ENCODE measurements at regions not wholly inside any gene's neighbourhood (a gene's known extent, or its start where the extent isn't known, plus 50 kb on each side); places are given as distances from the start of the nearest gene placed in this dataset.

- H3K27ac ChIP-seq (ENCODE audit: low read length), result no peak overlapping the region
- in situ Hi-C loops (cut with HindIII; ENCODE audit: low pct_unique_long_range_greater_than_20kb, low sequenced_read_pairs), result no loop called here
- intact Hi-C loops (cut with micrococcal nuclease; ENCODE audit: unreplicated experiment), result no loop called here
- no peaks in the 10 kb centered on the region for H3K9me3 ChIP-seq (ENCODE audit: control insufficient read depth, insufficient read depth, low read depth, low read length)
- POLR2A ChIA-PET, result no interaction called here
- CTCF ChIA-PET, result no interaction called here
- no peak for DNase-seq (ENCODE audit: low read depth, low spot score)
- H3K4me3 ChIP-seq (ENCODE audit: low read depth in 2 of 2, low read length in 2 of 2), result no peak overlapping the region
- no TSS peak for BruUV-seq (replicated peaks)
- no peak for TF ChIP-seq POLR2AphosphoS5 (IDR thresholded peaks at IDR 0.05; ENCODE audit: low read depth, low read length)
- TF ChIP-seq REST (IDR thresholded peaks at IDR 0.05; ENCODE audit: insufficient read depth in 1 of 2, low read depth in 2 of 2, low read length in 1 of 2), result no peak
- no peak for TF ChIP-seq SIN3A (IDR thresholded peaks at IDR 0.05; ENCODE audit: borderline replicate concordance, insufficient read depth, low read depth, low read length)
- TF ChIP-seq TCF7L2 (IDR thresholded peaks at IDR 0.05; ENCODE audit: low read depth, low read length), result no peak
- no peak for TF ChIP-seq CTCF (IDR thresholded peaks at IDR 0.05)
- ATAC-seq, result no peak
- H3K4me1 ChIP-seq (ENCODE audit: control insufficient read depth, insufficient read depth, low read length), result no peaks in the 10 kb centered on the region
- H3K27me3 ChIP-seq (ENCODE audit: control insufficient read depth, insufficient read depth, low read length), result no peaks in the 10 kb centered on the region
- no peaks in the 10 kb centered on the region for H3K36me3 ChIP-seq (ENCODE audit: control insufficient read depth, insufficient read depth, low read length)
Observed at GRCh38 chr20:63097336-63097831, 90.6 kb upstream of the BHLHE23 start.

- in situ Hi-C loops (cut with HindIII; ENCODE audit: low pct_unique_long_range_greater_than_20kb, low sequenced_read_pairs) (no loop called here), intact Hi-C loops (cut with micrococcal nuclease; ENCODE audit: unreplicated experiment) (no loop called here)
- no peaks in the 10 kb centered on the region for H3K4me1 ChIP-seq (ENCODE audit: control insufficient read depth, insufficient read depth, low read length)
- no peaks in the 10 kb centered on the region for H3K27me3 ChIP-seq (ENCODE audit: control insufficient read depth, insufficient read depth, low read length)
- H3K36me3 ChIP-seq (ENCODE audit: control insufficient read depth, insufficient read depth, low read length), result no peaks in the 10 kb centered on the region
- CTCF ChIA-PET, result no interaction called here
- H3K9me3 ChIP-seq (ENCODE audit: control insufficient read depth, insufficient read depth, low read depth, low read length), result no peaks in the 10 kb centered on the region
- no peak overlapping the region for H3K4me3 ChIP-seq (ENCODE audit: low read depth in 2 of 2, low read length in 2 of 2)
- TF ChIP-seq SIN3A (IDR thresholded peaks at IDR 0.05; ENCODE audit: borderline replicate concordance, insufficient read depth, low read depth, low read length) (no peak), CTCF (IDR thresholded peaks at IDR 0.05) (no peak), REST (IDR thresholded peaks at IDR 0.05; ENCODE audit: insufficient read depth in 1 of 2, low read depth in 2 of 2, low read length in 1 of 2) (no peak), POLR2AphosphoS5 (IDR thresholded peaks at IDR 0.05; ENCODE audit: low read depth, low read length) (no peak)
- BruUV-seq (replicated peaks), result no TSS peak
- POLR2A ChIA-PET, result no interaction called here
- no peak overlapping the region for H3K27ac ChIP-seq (ENCODE audit: low read length)
- no peak for DNase-seq (ENCODE audit: low read depth, low spot score)
- peak; percentile 15; the same call in 1 of the 2 replicates for ATAC-seq
Observed at GRCh38 chr20:63096681-63097335, 90.0 kb upstream of the BHLHE23 start.
